HepG2 (cell line): ENCODE measurements at regions not wholly inside any gene's neighbourhood (a gene's known extent, or its start where the extent isn't known, plus 50 kb on each side); places are given as distances from the start of the nearest gene placed in this dataset.

Source experiments
- ATAC-seq: fragments of 200-7000 bp; cut with Tn5 transposase; 3 replicates; pipeline ENCODE4 v1.9.1; 2020; ENCODE audit warnings: mild to moderate bottlenecking, moderate library complexity
- BruUV-seq: library from RNA; stranded (reverse); fragments of 400-500 nt; replicated peaks from 2 replicates; lab custom pipeline; 2021; lab: Mats Ljungman, UMichigan
- CTCF ChIA-PET: fragments of 300-600 bp; formaldehyde crosslinking; extraction: SDS; loops from one replicate; lab custom pipeline; 2021; ENCODE audit warnings: low total read pairs, inconsistent platforms, low intra/inter-chr PET ratio; lab: Yijun Ruan, JAX
- POLR2A ChIA-PET: fragments of 350-600 bp; sonication (Branson Sonifier 250); formaldehyde crosslinking; loops from one replicate; lab custom pipeline; 2020; ENCODE audit warnings: antibody characterized with exemption, inconsistent platforms; lab: Yijun Ruan, JAX
- DNase-seq: peaks from one replicate; pipeline ENCODE4 v3.0.0-alpha.2; 2015; ENCODE audit warnings: low spot score
- FAIRE-seq: peaks from 3 replicates; lab custom pipeline; 2011; peaks lifted over from hg19 to GRCh38; lab: Jason Lieb, UNC
- H2AFZ ChIP-seq: one replicate; pipeline ENCODE4 v1.6.1; 2011; ENCODE audit warnings: low read length, inconsistent platforms
- H3K27ac ChIP-seq: fragments of 300-600 bp; 3 replicates; pipeline ENCODE4 v1.8.0; 2011; ENCODE audit warnings: mixed run types, mild to moderate bottlenecking, mixed read lengths, low read length, inconsistent platforms; ENCODE audit not compliant: insufficient read depth; ENCODE audit errors: extremely low read length
- H3K27me3 ChIP-seq, 2 experiments: fragments of 200-600 bp in 1 of 2; 2 replicates in 1 of 2; 3 replicates in 1 of 2; pipeline versions ENCODE4 v1.6.0 to v1.8.0; 2011; ENCODE audit warnings: low read length in 2 of 2, mild to moderate bottlenecking in 2 of 2, moderate library complexity in 2 of 2, inconsistent platforms in 1 of 2; ENCODE audit not compliant: insufficient read depth in 2 of 2, control insufficient read depth in 1 of 2
- H3K36me3 ChIP-seq, 2 experiments: fragments of 200-600 bp in 1 of 2; replicated peaks in 1 of 2; 2 replicates in 1 of 2; 3 replicates in 1 of 2; pipeline versions ENCODE4 v1.5.1 to v1.8.0; 2011; ENCODE audit warnings: low read length in 2 of 2, inconsistent platforms in 1 of 2; ENCODE audit not compliant: insufficient read depth in 2 of 2, control insufficient read depth in 1 of 2
- H3K4me1 ChIP-seq: 2 replicates; pipeline ENCODE4 v1.5.1; 2012; ENCODE audit warnings: low read length, inconsistent platforms; ENCODE audit not compliant: insufficient read depth
- H3K4me2 ChIP-seq: 2 replicates; pipeline ENCODE4 v1.6.0; 2011; ENCODE audit warnings: low read depth, low read length, inconsistent platforms
- H3K4me3 ChIP-seq, 3 experiments: fragments of 200-600 bp in 1 of 3; sonication (generic), shearing (Covaris generic) in 1 of 3; replicated peaks in 1 of 3; 2 replicates each; pipeline ENCODE4 v1.5.1; 2011 to 2016; ENCODE audit warnings: low read length in 3 of 3, inconsistent platforms in 2 of 3, low read depth in 2 of 3, mild to moderate bottlenecking in 2 of 3, control low read depth in 1 of 3, mixed read lengths in 1 of 3; ENCODE audit not compliant: insufficient read depth in 1 of 3
- H3K79me2 ChIP-seq: one replicate; pipeline ENCODE4 v1.6.1; 2011; ENCODE audit warnings: low read length, inconsistent platforms; ENCODE audit not compliant: insufficient read depth
- H3K9ac ChIP-seq: 2 replicates; pipeline ENCODE4 v1.6.0; 2011; ENCODE audit warnings: mild to moderate bottlenecking, low read depth, low read length, inconsistent platforms; ENCODE audit not compliant: insufficient read depth
- H3K9me3 ChIP-seq: 2 replicates; pipeline ENCODE4 v1.5.1; 2012; ENCODE audit warnings: mild to moderate bottlenecking, low read length
- H4K20me1 ChIP-seq: 2 replicates; pipeline ENCODE4 v1.6.0; 2011; ENCODE audit warnings: inconsistent platforms, mild to moderate bottlenecking, low read length, moderate library complexity; ENCODE audit not compliant: insufficient read depth
- HIVEP1 ChIP-seq: sonication (generic); formaldehyde crosslinking; IDR thresholded peaks from 2 replicates; pipeline ENCODE4 v1.4.0; 2020; ENCODE audit warnings: mild to moderate bottlenecking, missing genetic modification reagents
- JDP2 ChIP-seq: sonication (generic); formaldehyde crosslinking; IDR thresholded peaks from 2 replicates; pipeline ENCODE4 v1.8.1; 2022; ENCODE audit warnings: missing genetic modification reagents, borderline replicate concordance
- JUNB ChIP-seq: sonication (generic); formaldehyde crosslinking; IDR thresholded peaks from 2 replicates; pipeline ENCODE4 v1.8.0; 2022; ENCODE audit warnings: missing genetic modification reagents, mild to moderate bottlenecking, borderline replicate concordance
- MYNN ChIP-seq: sonication (generic); formaldehyde crosslinking; IDR thresholded peaks from 2 replicates; pipeline ENCODE4 v1.4.0; 2020; ENCODE audit warnings: mild to moderate bottlenecking, low read depth, missing genetic modification reagents
- TEAD3 ChIP-seq: optimal IDR thresholded peaks from 2 replicates; pipeline ENCODE3; 2016; ENCODE audit warnings: borderline replicate concordance
- ZNF510 ChIP-seq: sonication (generic); formaldehyde crosslinking; IDR thresholded peaks from 2 replicates; pipeline ENCODE4 v1.4.0; 2020; ENCODE audit warnings: low read depth, mild to moderate bottlenecking, missing genetic modification reagents
- ZNF773 ChIP-seq: sonication (generic); formaldehyde crosslinking; IDR thresholded peaks from 2 replicates; pipeline ENCODE4 v1.4.0; 2020; ENCODE audit warnings: missing genetic modification reagents, borderline replicate concordance
- WGBS: methylation state at CpG from one replicate; pipeline ENCODE4 v1.1.6; 2017; ENCODE audit warnings: low lambda C conversion rate; 5-methylcytosine and 5-hydroxymethylcytosine counted together
- in situ Hi-C: cut with HindIII; loops from 2 replicates; pipeline ENCODE4 v1.10.0; 2017; ENCODE audit warnings: low pct_unique_long_range_greater_than_20kb; ENCODE audit not compliant: extremely low pct_ligation_motif_present
- intact Hi-C: fragments of 100-400 bp; cut with micrococcal nuclease; formaldehyde crosslinking; loops from one replicate; pipeline ENCODE4 v1.10.0; 2022; ENCODE audit not compliant: unreplicated experiment
- TF ChIP-seq, protein P1 (sequence below): sonication (generic); formaldehyde crosslinking; conservative IDR thresholded peaks from 2 replicates; pipeline ENCODE4 v1.8.0; 2022; ENCODE audit warnings: mild to moderate bottlenecking, moderate library complexity, missing genetic modification reagents
- TF ChIP-seq, protein P2 (sequence below): IDR thresholded peaks from 2 replicates; pipeline ENCODE4 v1.4.0; 2020; ENCODE audit warnings: mild to moderate bottlenecking, missing genetic modification reagents
- TF ChIP-seq, protein P3 (sequence below): sonication (generic); formaldehyde crosslinking; conservative IDR thresholded peaks from 2 replicates; pipeline ENCODE4 v1.8.0; 2022; ENCODE audit warnings: missing genetic modification reagents
- TF ChIP-seq, protein P4 (sequence below): sonication (generic); formaldehyde crosslinking; IDR thresholded peaks from 2 replicates; pipeline ENCODE4 v1.5.1; 2020; ENCODE audit warnings: mild to moderate bottlenecking, missing genetic modification reagents, moderate library complexity
- TF ChIP-seq, protein P5 (sequence below): IDR thresholded peaks from 2 replicates; pipeline ENCODE4 v1.6.1; 2016; ENCODE audit warnings: low read depth, control low read depth

DNA sequence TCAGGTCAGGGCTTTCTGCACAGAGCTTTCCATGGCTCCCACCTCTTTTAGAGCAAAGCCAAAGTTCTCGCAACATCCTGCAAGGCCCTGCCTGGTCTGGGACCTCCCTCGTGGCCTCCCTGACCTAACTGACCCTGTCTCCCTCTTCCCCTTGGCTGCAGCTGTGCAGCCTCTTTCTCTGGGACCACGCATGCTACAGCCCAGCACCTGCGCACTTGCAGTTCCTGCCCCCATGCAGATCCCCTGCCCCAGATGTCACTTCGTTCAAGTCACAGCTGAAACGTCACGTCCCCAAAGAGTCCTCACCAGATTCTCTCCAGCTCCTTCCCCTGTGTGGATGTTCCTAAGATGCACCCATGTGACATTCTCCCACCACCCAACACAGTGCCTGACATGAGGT, 61.2 kb upstream of the ZNF716 start:
- Histone ChIP-seq H3K4me1 (no peaks in the 10 kb centered on the region), H2AFZ (no peak overlapping the region), H3K4me3 (no peak overlapping the region), H3K4me2 (no peak overlapping the region), H3K9ac (no peak overlapping the region), H3K9me3 (peaks cover 86% of the 10 kb centered on the region), H3K79me2 (no peaks in the 10 kb centered on the region), H4K20me1 (no peaks in the 10 kb centered on the region), H3K27me3 (no peaks in the 10 kb centered on the region), H3K36me3 (no peaks in the 10 kb centered on the region), H3K27ac (no peak overlapping the region)
- ChIA-PET POLR2A (no interaction called here), CTCF (no interaction called here)
- ATAC-seq, result no peak
- no TSS peak for BruUV-seq
- intact Hi-C loops (no loop called here), in situ Hi-C loops (no loop called here)
- WGBS, result 25% methylated on average over 7 of the region's 7 CpGs
- DNase-seq, result no peak
- no peak for FAIRE-seq
- no peak for TF ChIP-seq ZNF773 (CRISPR knock-in tag)
- TF ChIP-seq, protein P1, sequence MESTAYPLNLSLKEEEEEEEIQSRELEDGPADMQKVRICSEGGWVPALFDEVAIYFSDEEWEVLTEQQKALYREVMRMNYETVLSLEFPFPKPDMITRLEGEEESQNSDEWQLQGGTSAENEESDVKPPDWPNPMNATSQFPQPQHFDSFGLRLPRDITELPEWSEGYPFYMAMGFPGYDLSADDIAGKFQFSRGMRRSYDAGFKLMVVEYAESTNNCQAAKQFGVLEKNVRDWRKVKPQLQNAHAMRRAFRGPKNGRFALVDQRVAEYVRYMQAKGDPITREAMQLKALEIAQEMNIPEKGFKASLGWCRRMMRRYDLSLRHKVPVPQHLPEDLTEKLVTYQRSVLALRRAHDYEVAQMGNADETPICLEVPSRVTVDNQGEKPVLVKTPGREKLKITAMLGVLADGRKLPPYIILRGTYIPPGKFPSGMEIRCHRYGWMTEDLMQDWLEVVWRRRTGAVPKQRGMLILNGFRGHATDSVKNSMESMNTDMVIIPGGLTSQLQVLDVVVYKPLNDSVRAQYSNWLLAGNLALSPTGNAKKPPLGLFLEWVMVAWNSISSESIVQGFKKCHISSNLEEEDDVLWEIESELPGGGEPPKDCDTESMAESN (CRISPR knock-in tag), result no peak
- TF ChIP-seq, protein P2, sequence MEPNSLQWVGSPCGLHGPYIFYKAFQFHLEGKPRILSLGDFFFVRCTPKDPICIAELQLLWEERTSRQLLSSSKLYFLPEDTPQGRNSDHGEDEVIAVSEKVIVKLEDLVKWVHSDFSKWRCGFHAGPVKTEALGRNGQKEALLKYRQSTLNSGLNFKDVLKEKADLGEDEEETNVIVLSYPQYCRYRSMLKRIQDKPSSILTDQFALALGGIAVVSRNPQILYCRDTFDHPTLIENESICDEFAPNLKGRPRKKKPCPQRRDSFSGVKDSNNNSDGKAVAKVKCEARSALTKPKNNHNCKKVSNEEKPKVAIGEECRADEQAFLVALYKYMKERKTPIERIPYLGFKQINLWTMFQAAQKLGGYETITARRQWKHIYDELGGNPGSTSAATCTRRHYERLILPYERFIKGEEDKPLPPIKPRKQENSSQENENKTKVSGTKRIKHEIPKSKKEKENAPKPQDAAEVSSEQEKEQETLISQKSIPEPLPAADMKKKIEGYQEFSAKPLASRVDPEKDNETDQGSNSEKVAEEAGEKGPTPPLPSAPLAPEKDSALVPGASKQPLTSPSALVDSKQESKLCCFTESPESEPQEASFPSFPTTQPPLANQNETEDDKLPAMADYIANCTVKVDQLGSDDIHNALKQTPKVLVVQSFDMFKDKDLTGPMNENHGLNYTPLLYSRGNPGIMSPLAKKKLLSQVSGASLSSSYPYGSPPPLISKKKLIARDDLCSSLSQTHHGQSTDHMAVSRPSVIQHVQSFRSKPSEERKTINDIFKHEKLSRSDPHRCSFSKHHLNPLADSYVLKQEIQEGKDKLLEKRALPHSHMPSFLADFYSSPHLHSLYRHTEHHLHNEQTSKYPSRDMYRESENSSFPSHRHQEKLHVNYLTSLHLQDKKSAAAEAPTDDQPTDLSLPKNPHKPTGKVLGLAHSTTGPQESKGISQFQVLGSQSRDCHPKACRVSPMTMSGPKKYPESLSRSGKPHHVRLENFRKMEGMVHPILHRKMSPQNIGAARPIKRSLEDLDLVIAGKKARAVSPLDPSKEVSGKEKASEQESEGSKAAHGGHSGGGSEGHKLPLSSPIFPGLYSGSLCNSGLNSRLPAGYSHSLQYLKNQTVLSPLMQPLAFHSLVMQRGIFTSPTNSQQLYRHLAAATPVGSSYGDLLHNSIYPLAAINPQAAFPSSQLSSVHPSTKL (CRISPR knock-in tag), result no peak
- TF ChIP-seq, protein P3, sequence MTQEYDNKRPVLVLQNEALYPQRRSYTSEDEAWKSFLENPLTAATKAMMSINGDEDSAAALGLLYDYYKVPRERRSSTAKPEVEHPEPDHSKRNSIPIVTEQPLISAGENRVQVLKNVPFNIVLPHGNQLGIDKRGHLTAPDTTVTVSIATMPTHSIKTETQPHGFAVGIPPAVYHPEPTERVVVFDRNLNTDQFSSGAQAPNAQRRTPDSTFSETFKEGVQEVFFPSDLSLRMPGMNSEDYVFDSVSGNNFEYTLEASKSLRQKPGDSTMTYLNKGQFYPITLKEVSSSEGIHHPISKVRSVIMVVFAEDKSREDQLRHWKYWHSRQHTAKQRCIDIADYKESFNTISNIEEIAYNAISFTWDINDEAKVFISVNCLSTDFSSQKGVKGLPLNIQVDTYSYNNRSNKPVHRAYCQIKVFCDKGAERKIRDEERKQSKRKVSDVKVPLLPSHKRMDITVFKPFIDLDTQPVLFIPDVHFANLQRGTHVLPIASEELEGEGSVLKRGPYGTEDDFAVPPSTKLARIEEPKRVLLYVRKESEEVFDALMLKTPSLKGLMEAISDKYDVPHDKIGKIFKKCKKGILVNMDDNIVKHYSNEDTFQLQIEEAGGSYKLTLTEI (CRISPR knock-in tag), result no peak
- no peak for TF ChIP-seq JDP2 (CRISPR knock-in tag)
- TF ChIP-seq MYNN (CRISPR knock-in tag), result no peak
- TF ChIP-seq JUNB (CRISPR knock-in tag), result no peak
- TF ChIP-seq, protein P4, sequence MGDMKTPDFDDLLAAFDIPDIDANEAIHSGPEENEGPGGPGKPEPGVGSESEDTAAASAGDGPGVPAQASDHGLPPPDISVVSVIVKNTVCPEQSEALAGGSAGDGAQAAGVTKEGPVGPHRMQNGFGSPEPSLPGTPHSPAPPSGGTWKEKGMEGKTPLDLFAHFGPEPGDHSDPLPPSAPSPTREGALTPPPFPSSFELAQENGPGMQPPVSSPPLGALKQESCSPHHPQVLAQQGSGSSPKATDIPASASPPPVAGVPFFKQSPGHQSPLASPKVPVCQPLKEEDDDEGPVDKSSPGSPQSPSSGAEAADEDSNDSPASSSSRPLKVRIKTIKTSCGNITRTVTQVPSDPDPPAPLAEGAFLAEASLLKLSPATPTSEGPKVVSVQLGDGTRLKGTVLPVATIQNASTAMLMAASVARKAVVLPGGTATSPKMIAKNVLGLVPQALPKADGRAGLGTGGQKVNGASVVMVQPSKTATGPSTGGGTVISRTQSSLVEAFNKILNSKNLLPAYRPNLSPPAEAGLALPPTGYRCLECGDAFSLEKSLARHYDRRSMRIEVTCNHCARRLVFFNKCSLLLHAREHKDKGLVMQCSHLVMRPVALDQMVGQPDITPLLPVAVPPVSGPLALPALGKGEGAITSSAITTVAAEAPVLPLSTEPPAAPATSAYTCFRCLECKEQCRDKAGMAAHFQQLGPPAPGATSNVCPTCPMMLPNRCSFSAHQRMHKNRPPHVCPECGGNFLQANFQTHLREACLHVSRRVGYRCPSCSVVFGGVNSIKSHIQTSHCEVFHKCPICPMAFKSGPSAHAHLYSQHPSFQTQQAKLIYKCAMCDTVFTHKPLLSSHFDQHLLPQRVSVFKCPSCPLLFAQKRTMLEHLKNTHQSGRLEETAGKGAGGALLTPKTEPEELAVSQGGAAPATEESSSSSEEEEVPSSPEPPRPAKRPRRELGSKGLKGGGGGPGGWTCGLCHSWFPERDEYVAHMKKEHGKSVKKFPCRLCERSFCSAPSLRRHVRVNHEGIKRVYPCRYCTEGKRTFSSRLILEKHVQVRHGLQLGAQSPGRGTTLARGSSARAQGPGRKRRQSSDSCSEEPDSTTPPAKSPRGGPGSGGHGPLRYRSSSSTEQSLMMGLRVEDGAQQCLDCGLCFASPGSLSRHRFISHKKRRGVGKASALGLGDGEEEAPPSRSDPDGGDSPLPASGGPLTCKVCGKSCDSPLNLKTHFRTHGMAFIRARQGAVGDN (CRISPR knock-in tag), result no peak
- TF ChIP-seq HIVEP1 (CRISPR knock-in tag), result no peak
- TF ChIP-seq TEAD3 (CRISPR knock-in tag), result no peak
- TF ChIP-seq, protein P5, sequence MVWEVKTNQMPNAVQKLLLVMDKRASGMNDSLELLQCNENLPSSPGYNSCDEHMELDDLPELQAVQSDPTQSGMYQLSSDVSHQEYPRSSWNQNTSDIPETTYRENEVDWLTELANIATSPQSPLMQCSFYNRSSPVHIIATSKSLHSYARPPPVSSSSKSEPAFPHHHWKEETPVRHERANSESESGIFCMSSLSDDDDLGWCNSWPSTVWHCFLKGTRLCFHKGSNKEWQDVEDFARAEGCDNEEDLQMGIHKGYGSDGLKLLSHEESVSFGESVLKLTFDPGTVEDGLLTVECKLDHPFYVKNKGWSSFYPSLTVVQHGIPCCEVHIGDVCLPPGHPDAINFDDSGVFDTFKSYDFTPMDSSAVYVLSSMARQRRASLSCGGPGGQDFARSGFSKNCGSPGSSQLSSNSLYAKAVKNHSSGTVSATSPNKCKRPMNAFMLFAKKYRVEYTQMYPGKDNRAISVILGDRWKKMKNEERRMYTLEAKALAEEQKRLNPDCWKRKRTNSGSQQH (CRISPR knock-in tag), result no peak
- TF ChIP-seq ZNF510 (CRISPR knock-in tag), result no peak
